GM23338 (cell line): ENCODE measurements at regions not wholly inside any gene's neighbourhood (a gene's known extent, or its start where the extent isn't known, plus 50 kb on each side); places are given as distances from the start of the nearest gene placed in this dataset.

Source experiments
- ATAC-seq: fragments of 200-7000 bp; cut with Tn5 transposase; 3 replicates; pipeline ENCODE4 v1.9.1; 2020
- DNase-seq: peaks from one replicate; pipeline ENCODE4 v3.0.0-alpha.2; 2015; ENCODE audit warnings: low spot score
- H2AFZ ChIP-seq: fragments of 200-600 bp; sonication (generic); 2 replicates; pipeline ENCODE4 v1.8.0; 2016; ENCODE audit warnings: antibody characterized with exemption, mild to moderate bottlenecking, moderate library complexity
- H3F3A ChIP-seq: fragments of 200-600 bp; sonication (generic); replicated peaks from 2 replicates; pipeline ENCODE4 v1.8.0; 2017; ENCODE audit warnings: antibody characterized with exemption, mixed run types, low read depth
- H3K27ac ChIP-seq: fragments of 200-600 bp; sonication (generic); 2 replicates; pipeline ENCODE4 v1.6.1; 2016; ENCODE audit warnings: low read depth
- H3K27me3 ChIP-seq: fragments of 200-600 bp; sonication (generic); 2 replicates; pipeline ENCODE4 v1.8.0; 2016; ENCODE audit warnings: mild to moderate bottlenecking, mixed run types, moderate library complexity; ENCODE audit not compliant: insufficient read depth
- H3K36me3 ChIP-seq: fragments of 200-600 bp; sonication (generic); 2 replicates; pipeline ENCODE4 v1.8.0; 2016; ENCODE audit warnings: mild to moderate bottlenecking; ENCODE audit not compliant: insufficient read depth
- H3K4me1 ChIP-seq: fragments of 200-600 bp; sonication (generic); 2 replicates; pipeline ENCODE4 v1.8.0; 2016; ENCODE audit warnings: mild to moderate bottlenecking, moderate library complexity; ENCODE audit not compliant: insufficient read depth
- H3K4me2 ChIP-seq: fragments of 200-600 bp; sonication (generic); 2 replicates; pipeline ENCODE4 v1.7.1; 2017; ENCODE audit warnings: mixed run types
- H3K4me3 ChIP-seq: fragments of 200-600 bp; sonication (generic); 2 replicates; pipeline ENCODE4 v1.6.1; 2016; ENCODE audit warnings: mixed run types
- H3K79me2 ChIP-seq: fragments of 200-600 bp; sonication (generic); replicated peaks from 2 replicates; pipeline ENCODE4 v1.8.0; 2017; ENCODE audit warnings: mild to moderate bottlenecking; ENCODE audit not compliant: insufficient read depth
- H3K9me2 ChIP-seq: fragments of 200-600 bp; sonication (generic); 2 replicates; pipeline ENCODE4 v1.8.0; 2017; ENCODE audit not compliant: insufficient read depth
- H4K20me1 ChIP-seq: fragments of 200-600 bp; sonication (generic); replicated peaks from 2 replicates; pipeline ENCODE4 v1.8.0; 2017; ENCODE audit warnings: mild to moderate bottlenecking; ENCODE audit not compliant: insufficient read depth
- H3K27ac Mint-ChIP-seq: 2 replicates; pipeline ENCODE4 v1.8.0; 2020; ENCODE audit warnings: inconsistent platforms, mild to moderate bottlenecking, moderate library complexity, mixed read lengths
- H3K27me3 Mint-ChIP-seq: 3 replicates; pipeline ENCODE4 v1.8.0; 2022; ENCODE audit warnings: low read depth, mild to moderate bottlenecking, moderate library complexity, mixed read lengths, inconsistent platforms; ENCODE audit not compliant: insufficient read depth, poor library complexity
- H3K36me3 Mint-ChIP-seq: 3 replicates; pipeline ENCODE4 v1.8.0; 2021; ENCODE audit warnings: low read depth, mild to moderate bottlenecking, inconsistent platforms, moderate library complexity, mixed read lengths
- H3K4me1 Mint-ChIP-seq: 3 replicates; pipeline ENCODE4 v1.8.0; 2020; ENCODE audit warnings: mild to moderate bottlenecking, inconsistent platforms, mixed read lengths
- H3K4me3 Mint-ChIP-seq: 3 replicates; pipeline ENCODE4 v1.8.0; 2021; ENCODE audit warnings: moderate library complexity, mild to moderate bottlenecking, inconsistent platforms, mixed read lengths
- H3K9me3 Mint-ChIP-seq: 3 replicates; pipeline ENCODE4 v1.8.0; 2020; ENCODE audit warnings: moderate library complexity, mild to moderate bottlenecking, inconsistent platforms, mixed read lengths
- CREB1 ChIP-seq: fragments of 250-450 bp; sonication (Bioruptor Pico); IDR thresholded peaks from 2 replicates; pipeline ENCODE4 v1.5.0; 2020; ENCODE audit warnings: low read depth, mild to moderate bottlenecking, moderate library complexity
- ETS1 ChIP-seq: IDR thresholded peaks from 2 replicates; pipeline ENCODE4 v1.6.1; 2016; ENCODE audit warnings: antibody characterized with exemption
- EZH2 ChIP-seq: fragments of 200-600 bp; sonication (generic); IDR thresholded peaks from one replicate; pipeline ENCODE4 v1.8.0; 2017; ENCODE audit warnings: antibody characterized with exemption, mild to moderate bottlenecking, low read depth; ENCODE audit not compliant: unreplicated experiment
- EZH2phosphoT487 ChIP-seq: fragments of 200-600 bp; sonication (generic); IDR thresholded peaks from one replicate; pipeline ENCODE4 v1.8.1; 2018; ENCODE audit warnings: antibody characterized with exemption; ENCODE audit not compliant: unreplicated experiment
- JUNB ChIP-seq: IDR thresholded peaks from one replicate; pipeline ENCODE4 v1.6.1; 2016; ENCODE audit warnings: antibody characterized with exemption; ENCODE audit not compliant: unreplicated experiment
- NANOG ChIP-seq: IDR thresholded peaks from 2 replicates; pipeline ENCODE4 v1.6.1; 2016; ENCODE audit warnings: antibody characterized with exemption, borderline replicate concordance
- POLR2AphosphoS5 ChIP-seq: IDR thresholded peaks from 2 replicates; pipeline ENCODE4 v1.6.1; 2016; ENCODE audit warnings: antibody characterized with exemption, low read depth
- REST ChIP-seq: IDR thresholded peaks from one replicate; pipeline ENCODE4 v1.6.1; 2018; ENCODE audit warnings: antibody characterized with exemption; ENCODE audit not compliant: unreplicated experiment
- STAT1 ChIP-seq: IDR thresholded peaks from one replicate; pipeline ENCODE4 v1.6.1; 2016; ENCODE audit warnings: antibody characterized with exemption; ENCODE audit not compliant: unreplicated experiment
- ZNF114 ChIP-seq: fragments of 250-450 bp; sonication (Bioruptor Pico); IDR thresholded peaks from 2 replicates; pipeline ENCODE4 v1.5.0; 2020; ENCODE audit warnings: mild to moderate bottlenecking, moderate library complexity
- ZNF331 ChIP-seq: fragments of 250-450 bp; sonication (Bioruptor Pico); IDR thresholded peaks from 2 replicates; pipeline ENCODE4 v1.5.0; 2020; ENCODE audit warnings: low read depth, mild to moderate bottlenecking, moderate library complexity
- TF ChIP-seq, protein P1 (sequence below), 2 experiments: fragments of 200-600 bp in 1 of 2; sonication (generic) in 1 of 2; conservative IDR thresholded peaks; 2 replicates each; pipeline versions ENCODE4 v1.5.1 to v1.6.1; 2016 to 2017; ENCODE audit warnings: antibody characterized with exemption in 2 of 2, low read depth in 2 of 2, mild to moderate bottlenecking in 2 of 2, moderate library complexity in 1 of 2

GRCh38 chr6:98775205-98775604 lies 59.2 kb upstream of the POU3F2 start:
- Mint-ChIP-seq H3K4me1 (peaks cover 21% of the 10 kb centered on the region), H3K27me3 (peaks cover 4% of the 10 kb centered on the region), H3K4me3 (no peak overlapping the region), H3K36me3 (no peaks in the 10 kb centered on the region), H3K9me3 (no peaks in the 10 kb centered on the region), H3K27ac (no peak overlapping the region)
- H3K27me3 ChIP-seq, result no peaks in the 10 kb centered on the region
- peak overlapping the region; percentile 53 for H3K4me2 ChIP-seq
- no peak overlapping the region for H3K4me3 ChIP-seq
- no peaks in the 10 kb centered on the region for H4K20me1 ChIP-seq
- no peak overlapping the region for H3K27ac ChIP-seq
- H3K36me3 ChIP-seq, result no peaks in the 10 kb centered on the region
- H2AFZ ChIP-seq, result no peak overlapping the region
- H3K9me2 ChIP-seq, result no peaks in the 10 kb centered on the region
- H3K4me1 ChIP-seq, result peaks cover 13% of the 10 kb centered on the region
- TF ChIP-seq, protein P1, sequence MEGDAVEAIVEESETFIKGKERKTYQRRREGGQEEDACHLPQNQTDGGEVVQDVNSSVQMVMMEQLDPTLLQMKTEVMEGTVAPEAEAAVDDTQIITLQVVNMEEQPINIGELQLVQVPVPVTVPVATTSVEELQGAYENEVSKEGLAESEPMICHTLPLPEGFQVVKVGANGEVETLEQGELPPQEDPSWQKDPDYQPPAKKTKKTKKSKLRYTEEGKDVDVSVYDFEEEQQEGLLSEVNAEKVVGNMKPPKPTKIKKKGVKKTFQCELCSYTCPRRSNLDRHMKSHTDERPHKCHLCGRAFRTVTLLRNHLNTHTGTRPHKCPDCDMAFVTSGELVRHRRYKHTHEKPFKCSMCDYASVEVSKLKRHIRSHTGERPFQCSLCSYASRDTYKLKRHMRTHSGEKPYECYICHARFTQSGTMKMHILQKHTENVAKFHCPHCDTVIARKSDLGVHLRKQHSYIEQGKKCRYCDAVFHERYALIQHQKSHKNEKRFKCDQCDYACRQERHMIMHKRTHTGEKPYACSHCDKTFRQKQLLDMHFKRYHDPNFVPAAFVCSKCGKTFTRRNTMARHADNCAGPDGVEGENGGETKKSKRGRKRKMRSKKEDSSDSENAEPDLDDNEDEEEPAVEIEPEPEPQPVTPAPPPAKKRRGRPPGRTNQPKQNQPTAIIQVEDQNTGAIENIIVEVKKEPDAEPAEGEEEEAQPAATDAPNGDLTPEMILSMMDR (conservative IDR thresholded peaks at IDR 0.05; ENCODE audit: low read depth in 2 of 2), result peak; percentile 46 to 58
- TF ChIP-seq JUNB, result no peak
- peak; percentile 57 for DNase-seq
- ATAC-seq, result peak; percentile 94
- H3K79me2 ChIP-seq, result no peaks in the 10 kb centered on the region
- no peaks in the 10 kb centered on the region for H3F3A ChIP-seq

DNA sequence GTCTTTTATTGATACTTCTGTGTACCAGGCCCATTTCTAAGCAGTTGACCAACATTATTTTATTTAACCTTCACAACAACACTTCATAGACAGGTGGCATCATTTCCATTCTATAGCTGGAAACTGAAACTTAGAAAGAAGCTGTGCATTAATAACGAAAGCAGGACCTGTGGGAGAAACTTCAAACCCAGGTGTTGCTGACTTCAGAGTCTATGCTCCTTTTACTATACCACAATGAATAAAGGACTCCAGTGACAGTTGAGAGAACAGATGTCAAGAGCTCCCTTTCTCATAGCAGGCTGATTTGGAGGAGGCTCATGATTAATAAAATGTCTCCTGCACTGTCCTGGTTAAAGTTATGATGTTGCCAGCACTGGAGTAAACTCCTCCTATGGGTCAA lies 56.6 kb upstream of the POU3F2 start:
- H3K79me2 ChIP-seq, result no peaks in the 10 kb centered on the region
- Mint-ChIP-seq H3K4me1 (peaks cover 21% of the 10 kb centered on the region), H3K4me3 (no peak overlapping the region), H3K36me3 (no peaks in the 10 kb centered on the region), H3K27me3 (peaks cover 4% of the 10 kb centered on the region), H3K27ac (no peak overlapping the region), H3K9me3 (no peaks in the 10 kb centered on the region)
- ATAC-seq (no peak), DNase-seq (no peak)
- peak overlapping the region; percentile 20; the same call in 1 of the 2 replicates for H2AFZ ChIP-seq
- H4K20me1 ChIP-seq, result no peaks in the 10 kb centered on the region
- no peaks in the 10 kb centered on the region for H3F3A ChIP-seq
- no peaks in the 10 kb centered on the region for H3K9me2 ChIP-seq
- H3K4me1 ChIP-seq, result peaks cover 13% of the 10 kb centered on the region
- H3K27ac ChIP-seq, result no peak overlapping the region
- no peaks in the 10 kb centered on the region for H3K27me3 ChIP-seq
- H3K4me2 ChIP-seq, result no peak overlapping the region
- H3K36me3 ChIP-seq, result no peaks in the 10 kb centered on the region
- H3K4me3 ChIP-seq, result no peak overlapping the region
- TF ChIP-seq STAT1 (no peak), CREB1 (CRISPR knock-in tag) (no peak), JUNB (no peak), ZNF114 (no peak), ETS1 (no peak), REST (no peak), NANOG (no peak), EZH2phosphoT487 (no peak), POLR2AphosphoS5 (no peak), EZH2 (no peak), ZNF331 (CRISPR knock-in tag) (no peak)
- TF ChIP-seq, protein P1 (conservative IDR thresholded peaks at IDR 0.05; ENCODE audit: low read depth in 2 of 2), result no peak
